Stimulated activated CD4-positive, alpha-beta T cell treated with anti-CD3 and anti-CD28 coated beads, TNF-alpha, amount 100 ng/mL, for 24 hours (primary cell): ENCODE measurements at regions not wholly inside any gene's neighbourhood (a gene's known extent, or its start where the extent isn't known, plus 50 kb on each side); places are given as distances from the start of the nearest gene placed in this dataset.

Experiments used
- DNase-seq, 3 experiments: peaks; one replicate each; pipeline ENCODE4 v3.0.0-alpha.2; 2020; ENCODE audit warnings: low read depth in 3 of 3

DNA sequence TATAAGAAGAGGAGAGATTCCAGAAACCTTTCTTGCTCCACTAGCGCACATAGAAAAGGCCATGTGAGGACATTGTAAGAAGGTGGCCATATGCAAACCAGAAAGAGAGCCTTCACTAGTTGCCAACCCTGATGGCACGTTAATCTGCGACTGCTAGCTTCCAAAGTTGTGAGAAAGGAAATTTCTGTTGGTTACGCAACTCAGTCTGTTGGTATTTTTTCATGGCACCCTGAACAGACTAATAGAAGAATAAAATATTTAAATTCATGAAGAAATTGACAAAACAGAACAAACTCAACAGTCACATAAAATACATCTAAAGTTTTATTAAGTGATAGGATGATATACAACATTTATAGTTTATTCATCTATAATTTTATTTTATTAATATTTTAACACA is 625.9 kb upstream of the NRXN1 start:
- no peak for DNase-seq

DNA sequence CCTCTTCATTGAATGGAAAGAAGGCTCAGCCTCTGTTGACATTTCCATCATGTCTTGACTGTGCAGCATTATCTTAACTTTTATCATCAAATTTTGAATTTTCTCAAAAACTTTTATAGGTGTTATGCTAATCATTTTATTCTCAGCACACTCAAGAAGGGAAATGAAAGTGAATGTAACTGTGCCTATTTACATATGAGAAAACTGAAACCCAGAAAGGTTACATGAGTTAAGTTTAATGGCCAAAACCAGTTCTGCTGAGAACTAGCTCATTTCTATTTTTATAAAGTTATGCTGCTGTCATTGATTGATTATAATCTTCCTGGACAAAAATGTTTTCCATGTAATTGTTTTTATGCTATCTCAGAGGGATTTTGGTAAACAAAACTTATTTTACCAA is 618.8 kb upstream of the NRXN1 start:
- no peak for DNase-seq

DNA sequence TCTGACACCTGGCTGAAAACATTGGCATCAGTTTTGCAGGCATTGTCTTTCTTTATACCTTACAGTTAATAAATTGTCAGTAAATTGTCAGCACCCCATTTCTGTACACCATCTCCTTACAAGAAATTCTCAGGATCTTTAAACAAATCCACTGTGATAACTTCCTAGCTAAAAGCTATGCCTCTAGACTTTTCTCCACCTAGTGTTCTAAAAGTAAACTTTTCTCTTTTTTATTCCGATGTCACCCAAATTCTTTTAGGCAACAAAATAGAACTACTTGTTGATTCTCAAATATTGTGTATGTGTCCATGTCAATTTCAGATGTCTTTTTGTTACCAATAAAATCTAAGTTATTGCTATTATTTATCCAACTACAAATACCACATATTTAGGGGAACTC is 617.4 kb upstream of the NRXN1 start:
- DNase-seq, result no peak

DNA sequence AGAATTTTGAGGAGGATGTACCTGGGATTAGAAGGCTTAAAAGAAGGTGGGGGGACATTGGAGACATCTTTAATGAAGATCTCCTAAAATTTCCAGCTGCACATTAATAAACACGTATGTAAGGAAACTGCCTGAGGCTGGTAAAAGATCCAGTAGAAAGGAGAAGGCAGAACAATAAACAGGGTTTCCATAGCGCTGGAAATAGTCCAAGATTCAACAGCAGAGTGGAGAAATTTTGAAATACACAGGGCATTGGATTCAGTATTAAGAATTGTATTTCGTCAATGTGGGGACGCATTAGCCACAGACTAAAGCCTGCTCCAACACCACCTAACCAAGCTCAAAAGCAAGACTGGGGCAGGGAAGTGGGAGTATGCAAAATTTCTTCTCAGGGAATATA is 606.9 kb upstream of the NRXN1 start:
- no peak for DNase-seq

DNA sequence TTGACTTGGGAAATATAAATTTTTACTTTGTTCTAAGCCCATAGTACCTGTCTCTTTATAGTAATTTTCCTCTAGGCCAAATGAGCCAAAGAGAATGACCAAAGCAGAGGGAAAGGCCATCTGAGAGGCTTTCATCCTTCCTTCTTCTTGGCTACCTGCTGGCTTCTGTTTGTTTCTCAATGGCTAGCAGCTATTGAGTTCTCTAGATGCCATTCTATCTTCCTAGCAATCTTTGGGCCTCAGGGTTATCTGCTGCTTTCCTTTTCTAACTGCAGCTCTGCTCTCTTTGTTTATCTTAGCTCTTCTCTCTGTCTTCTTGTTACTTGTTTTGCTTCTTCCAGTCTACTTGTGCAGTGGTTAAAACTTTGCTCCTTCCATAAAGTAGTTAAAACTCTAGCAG is 601.1 kb upstream of the NRXN1 start:
- no peak for DNase-seq

DNA sequence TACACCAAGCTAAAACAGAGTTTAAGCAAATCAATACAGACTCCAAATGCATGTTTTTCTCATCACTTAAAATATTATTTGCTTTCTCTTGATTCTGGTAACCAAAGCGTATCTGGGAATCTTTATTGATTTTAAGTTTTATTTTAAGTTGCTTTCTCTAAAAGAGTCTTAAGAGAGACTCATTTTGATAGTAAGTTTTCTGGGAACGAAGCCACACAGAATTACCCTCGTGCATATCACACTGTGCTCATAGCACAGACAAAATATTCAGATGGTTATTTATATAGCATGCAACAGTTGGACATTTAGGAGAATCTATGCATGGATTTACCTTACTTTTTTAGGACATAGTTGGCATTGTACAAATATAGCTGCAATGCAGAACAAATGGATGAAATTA is 597.5 kb upstream of the NRXN1 start:
- no peak for DNase-seq

DNA sequence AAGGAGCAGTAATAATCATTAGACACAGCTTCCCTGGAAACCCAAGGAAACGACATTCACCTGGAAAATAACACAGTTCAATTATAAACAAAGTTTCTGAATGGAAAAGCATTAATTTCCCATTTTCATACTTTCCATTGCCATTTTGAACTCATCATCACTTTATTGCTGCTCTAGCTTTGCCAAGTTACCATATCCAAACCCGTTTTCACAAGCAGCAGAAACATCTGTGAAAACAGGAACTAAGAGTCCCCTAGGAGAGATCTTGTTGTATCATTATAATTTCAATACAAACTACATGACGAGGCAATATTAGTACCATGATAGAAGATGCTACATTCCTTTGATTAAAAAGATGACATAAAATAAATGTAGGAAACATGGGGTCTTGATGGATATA is 597.0 kb upstream of the NRXN1 start:
- DNase-seq, result no peak

DNA sequence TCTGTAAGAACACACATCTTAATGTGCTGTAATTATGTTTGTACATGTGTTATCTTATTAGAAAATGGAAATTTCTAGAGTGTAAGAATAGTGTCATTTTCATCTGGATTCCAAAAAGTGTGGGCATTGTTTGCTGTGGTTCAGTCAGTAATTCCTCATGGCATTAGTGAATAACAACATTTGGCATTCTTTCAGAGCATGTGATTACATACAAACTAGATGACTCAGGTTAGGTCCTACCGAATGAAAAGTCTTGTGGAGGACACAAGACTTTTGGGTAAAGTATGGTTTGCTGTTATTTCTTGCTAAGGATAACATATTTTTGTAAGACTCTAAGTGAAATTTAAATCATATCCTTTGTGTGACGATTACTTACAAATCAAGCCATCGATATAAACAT is 593.1 kb upstream of the NRXN1 start:
- no peak for DNase-seq

DNA sequence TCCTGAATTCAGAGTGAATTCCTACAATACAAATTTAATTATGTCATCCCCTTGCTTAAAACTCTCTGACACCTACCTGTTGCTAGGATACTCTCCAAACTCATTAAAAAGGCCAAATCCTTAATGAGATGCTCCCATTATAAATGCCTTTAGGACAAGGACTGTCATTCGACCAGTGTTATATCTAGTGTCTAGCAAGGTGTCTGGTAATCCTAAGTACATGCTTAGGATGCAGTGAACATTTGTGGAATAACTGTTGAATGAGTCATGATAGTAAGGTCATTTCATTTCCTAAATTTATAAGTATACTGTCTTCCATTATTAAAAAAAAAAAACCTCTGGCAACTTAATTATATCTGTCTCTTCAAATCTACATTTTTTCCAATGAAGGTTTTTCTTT is 588.9 kb upstream of the NRXN1 start:
- no peak for DNase-seq

DNA sequence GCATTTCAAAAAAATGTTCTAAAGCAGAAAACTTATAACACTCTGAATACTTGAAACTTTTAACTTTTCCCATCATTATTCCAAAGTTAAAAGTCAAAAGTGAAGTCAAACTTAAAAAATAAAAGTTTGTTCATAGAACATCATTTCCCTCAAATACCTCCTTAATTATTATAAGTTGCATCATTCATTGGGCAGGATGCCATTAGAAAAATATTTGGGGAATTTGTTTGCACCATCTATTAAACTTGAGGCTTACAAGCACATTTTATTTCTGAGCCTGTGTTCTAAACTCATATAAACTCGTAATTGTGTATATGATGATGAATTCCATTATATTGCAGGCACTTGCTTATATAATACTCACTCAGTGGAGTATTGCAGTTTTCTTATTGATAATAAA is 588.0 kb upstream of the NRXN1 start:
- DNase-seq, result no peak

DNA sequence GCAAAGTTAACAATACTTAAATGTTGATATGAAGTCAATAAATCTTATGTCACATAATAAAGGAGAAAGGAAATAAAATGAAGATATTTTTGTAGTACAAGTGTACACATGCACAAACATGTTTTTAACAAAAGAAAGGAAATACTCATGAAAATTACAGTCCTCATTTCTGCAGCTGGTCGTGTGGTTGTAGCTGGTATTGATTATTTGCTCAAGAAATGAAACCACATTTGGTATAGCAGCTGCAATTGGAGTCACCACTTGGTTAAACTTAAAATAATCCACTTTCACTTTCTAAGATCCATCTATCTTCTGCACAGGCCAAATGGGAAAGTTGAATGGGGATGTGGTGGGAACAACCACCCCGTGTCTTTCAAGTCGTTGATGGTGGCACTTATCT is 580.5 kb upstream of the NRXN1 start:
- DNase-seq, result no peak

DNA sequence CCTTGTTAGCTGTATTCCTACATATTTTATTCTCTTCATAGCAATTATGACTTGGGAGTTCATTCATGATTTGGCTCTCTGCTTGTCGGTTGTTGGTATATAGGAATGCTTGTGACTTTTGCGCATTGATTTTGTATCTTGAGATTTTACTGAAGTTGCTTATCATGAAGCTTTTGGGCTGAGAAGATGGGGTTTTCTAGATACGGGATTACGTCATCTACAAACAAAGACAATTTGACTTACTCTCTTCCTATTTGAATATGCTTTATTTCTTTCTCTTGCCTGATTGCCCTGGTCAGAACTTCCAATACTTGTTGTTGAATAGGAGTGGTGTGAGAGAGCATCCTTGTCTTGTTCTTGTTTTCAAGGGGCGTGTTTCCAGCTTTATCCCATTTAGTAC is 569.8 kb upstream of the NRXN1 start:
- no peak for DNase-seq

DNA sequence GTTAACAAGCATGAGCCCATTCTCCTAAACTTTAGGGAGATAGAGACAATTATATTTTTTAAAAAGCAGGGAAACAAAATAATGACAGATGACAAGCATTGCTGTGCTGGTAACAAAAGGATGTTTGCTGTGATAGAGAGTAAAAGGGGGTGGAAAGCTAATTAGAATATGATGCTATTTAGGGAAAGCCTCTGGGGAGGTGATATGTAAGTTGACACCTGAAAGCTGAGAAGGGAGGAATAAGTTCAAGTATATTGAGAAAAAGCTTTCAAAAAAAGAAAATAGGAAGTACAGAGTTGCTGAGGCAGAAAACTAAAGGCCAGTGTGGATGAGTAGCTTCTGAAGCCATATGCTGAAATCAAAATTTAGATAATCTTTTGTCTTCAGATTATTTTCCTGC is 565.2 kb upstream of the NRXN1 start:
- DNase-seq, result no peak

DNA sequence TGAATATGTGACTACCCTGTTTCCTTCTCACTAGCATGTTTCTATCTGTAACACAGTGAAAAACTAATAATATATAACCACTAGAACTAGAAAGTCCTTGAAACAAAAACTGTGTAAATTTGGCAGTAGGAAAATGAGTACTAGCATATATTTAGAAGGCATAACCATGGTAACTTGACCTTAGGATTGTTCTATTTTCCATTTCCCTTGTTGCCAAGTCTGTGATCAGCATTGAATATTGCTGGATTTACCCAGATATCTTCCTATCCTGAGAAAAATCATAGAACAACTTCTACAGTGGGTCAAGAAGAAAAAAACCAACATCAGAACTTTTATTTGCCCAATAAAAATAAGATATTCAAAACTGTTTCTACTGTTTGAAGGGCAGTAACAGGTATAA is 563.9 kb upstream of the NRXN1 start:
- no peak for DNase-seq

DNA sequence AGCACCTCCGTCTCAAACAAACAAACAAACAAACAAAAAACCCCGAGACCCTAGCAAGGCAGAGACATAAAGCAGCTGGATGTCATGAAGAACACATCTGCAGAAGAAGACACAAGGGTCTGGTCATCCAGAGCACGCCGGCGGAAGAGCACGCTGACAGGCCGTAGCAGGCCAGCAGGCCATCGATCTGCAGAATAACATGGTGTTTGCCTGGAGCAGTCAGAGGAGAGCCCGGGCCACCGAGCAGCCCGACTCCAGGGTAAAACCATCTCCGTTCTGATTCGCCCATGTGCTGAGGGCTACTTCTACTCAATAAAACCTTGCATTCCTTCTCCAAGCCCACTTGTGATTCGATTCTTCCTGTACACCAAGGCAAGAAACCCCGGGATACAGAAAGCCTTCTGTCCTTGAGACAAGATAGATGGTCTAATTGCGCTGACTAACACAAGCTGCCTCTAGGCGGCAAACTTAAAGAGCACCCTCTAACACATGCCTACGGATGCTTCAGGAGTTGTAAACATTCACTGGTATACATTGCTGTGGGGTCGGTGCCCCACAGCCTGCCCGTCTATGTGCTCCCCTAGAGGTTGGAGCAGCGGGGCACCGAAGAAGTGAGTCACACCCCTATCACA is 549.8 kb upstream of the NRXN1 start:
- no peak for DNase-seq

DNA sequence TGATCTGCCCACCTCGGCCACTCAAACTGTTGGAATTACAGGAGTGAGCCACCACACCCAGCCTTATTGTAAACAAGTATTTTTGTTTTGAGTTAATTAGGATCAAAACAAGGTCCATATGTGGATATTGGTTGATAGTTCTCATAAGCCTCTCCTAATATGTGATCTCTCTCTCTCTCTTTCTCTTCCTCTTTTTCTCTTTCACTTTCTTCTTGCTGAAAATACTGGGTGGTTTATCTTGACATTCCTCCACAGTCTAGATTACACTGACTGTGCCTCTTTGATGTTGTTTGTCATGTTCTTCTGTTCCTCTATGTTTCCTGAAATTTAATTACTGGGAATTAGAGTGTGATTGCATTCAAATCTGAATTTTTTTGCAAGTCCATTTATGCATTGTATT is 547.5 kb upstream of the NRXN1 start:
- DNase-seq, result no peak

DNA sequence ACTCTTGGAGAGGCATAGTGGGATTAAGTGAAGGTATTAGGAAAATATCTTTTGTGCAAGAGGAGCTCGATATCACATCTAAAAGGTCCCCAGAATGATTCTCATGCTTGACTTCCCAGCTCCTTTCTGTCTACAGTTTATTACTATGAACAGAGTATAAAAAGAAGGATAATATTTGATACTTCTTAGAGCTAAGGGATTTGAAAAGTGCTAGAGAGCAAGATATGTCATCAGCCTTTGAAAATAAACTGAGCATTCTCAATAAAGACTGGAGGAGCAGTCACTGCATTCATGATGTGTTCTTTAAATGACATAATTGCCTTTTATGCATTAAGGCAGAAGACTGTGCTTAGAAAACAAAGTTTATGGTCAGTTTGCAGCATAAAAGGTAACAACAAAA is 543.2 kb upstream of the NRXN1 start:
- no peak for DNase-seq

DNA sequence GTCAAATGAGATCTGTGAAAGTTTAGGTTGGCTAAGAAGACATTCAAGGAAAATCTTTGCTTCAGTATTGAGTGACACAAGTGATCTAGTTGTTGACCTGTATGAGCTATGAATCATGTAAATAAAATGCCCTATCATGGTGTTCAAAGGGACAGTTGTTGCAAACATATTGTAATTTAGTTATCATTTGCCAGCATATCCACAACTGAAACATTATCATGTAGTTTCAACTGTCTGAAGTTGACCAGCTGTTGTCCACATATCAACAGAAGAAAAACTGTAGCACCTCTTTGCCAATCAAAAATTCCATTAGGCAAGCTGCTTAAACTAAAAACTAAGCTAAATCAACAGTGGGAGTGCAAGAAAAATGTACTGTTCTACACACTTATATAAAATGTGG is 527.1 kb upstream of the NRXN1 start:
- DNase-seq, result no peak

DNA sequence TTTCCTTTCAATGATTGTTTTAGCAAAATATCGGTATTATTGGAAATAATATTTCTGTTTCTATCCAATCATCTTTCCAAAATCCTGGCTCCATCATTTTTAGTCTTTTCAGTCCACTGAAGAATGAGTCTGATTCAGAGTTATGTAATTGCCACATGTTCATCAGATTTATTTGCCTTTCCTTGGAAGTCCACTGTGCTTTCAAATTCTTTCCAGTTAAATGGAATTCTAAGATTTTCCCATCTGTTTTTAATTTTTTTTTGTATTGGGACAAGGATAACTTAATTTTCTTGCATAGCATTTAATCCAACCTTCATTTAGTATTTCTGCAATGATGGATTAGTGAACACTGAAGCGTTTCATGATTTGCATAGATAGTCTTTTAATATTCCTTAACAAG is 521.5 kb upstream of the NRXN1 start:
- no peak for DNase-seq

DNA sequence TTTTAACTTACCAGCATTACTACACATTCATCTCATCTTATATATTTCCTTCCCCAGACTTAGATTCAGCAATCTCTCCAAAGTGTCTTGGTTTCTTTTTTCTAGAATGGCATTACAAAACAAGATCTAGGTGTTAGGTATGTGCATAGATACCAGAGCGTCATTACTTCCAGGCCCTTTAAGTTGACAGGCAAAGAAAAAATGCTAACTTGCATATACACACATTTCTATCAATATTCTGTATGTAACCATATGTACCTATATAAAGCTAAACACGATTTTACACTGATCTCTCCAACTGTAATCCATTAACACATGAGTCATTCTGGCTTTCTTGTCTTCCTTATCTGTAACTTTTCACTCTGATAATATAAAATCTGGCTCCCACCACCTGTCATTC is 503.8 kb upstream of the NRXN1 start:
- DNase-seq, result no peak

DNA sequence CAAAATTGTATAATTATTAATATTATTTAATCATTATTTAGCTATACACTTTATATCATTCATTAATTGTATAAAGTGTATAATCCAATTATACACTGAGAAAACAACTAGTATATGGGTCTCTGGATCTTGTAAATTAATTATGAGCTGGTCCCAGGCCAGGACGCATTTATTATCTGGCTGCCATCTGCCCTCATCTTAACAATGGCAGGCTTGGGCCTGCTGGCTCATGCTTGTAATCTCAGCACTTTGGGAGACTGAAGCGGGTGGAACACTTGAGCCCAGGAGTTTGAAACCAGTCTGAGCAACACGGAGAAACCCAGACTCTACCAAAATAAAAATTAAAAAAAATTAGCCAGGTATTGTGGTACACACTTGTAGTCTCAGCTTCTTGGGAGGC is 502.2 kb upstream of the NRXN1 start:
- DNase-seq, result no peak

DNA sequence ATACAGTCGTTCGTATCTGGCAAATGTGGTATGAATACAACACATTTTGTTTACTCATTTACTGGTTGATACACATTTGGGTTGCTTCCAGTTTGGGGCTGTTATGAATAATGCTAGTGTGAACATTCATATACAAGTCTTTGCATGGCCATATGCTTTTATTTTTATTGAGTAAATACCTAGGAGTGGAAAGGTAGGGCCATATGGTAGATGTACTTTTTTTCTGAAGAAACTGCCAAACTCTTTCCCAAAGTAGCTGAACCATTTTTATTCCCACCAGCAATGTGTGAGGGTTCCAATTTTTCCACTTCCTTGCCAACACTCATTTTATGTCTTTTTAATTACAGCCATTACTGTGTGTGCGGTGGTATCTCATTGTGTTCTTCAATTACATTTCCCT is 496.2 kb upstream of the NRXN1 start:
- no peak for DNase-seq

DNA sequence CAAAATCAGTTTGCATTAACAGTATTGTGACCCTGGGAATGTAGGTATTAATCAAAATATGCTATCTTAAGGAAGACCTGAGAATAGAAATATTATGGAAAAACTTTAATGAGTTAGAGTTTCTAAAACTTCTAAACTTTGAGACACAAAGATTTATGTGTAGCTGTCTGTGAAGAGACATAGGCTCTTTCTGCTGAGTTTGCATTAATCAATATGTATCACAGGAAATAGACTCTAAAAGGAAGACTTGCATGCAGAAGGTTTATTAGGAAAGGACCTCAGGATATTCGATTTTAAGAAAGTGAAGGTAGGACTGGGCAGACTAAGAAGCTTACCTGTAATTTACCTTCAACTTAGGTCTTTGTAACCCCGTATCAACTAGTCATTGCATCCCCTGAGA is 494.8 kb upstream of the NRXN1 start:
- no peak for DNase-seq

DNA sequence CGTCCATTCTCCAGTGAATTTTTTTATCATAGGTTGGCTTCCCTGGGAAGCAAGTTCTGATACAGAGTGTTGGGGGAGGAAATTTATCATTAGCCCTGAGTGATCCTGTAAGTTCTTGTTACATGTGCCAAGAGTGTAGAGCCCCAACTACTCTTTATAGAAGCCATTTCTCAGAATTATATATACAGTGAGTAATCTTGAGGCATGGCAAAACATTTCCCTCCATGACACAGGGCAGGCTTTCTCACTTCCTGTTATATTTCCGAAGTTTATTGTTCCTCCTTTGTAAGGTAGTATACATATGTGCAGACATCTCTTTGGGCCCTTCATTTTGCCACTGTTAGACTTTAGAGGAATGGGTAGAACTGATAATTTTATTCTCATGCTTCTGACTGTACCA is 484.7 kb upstream of the NRXN1 start:
- no peak for DNase-seq

DNA sequence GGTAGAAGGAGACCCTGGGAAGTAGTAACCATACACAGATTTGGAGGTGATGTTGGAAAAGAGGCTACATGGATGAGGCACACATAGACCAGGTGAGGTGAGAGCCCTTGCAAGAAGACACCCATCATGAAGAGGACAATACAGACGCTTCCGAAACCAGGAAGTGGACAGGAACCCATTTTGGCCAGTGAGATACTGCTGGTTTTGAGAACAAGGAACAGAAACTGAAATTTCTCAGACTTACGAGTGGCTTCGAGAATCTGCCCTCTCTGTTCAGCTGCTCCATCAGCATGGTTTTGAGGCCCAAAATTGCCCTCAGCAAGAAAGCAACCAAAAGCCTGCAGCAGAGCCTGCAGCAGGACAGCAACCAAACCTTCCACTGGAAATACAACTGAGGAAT is 479.1 kb upstream of the NRXN1 start:
- DNase-seq, result no peak
